Choroid plexus epithelial cell (primary cell): ENCODE measurements at regions not wholly inside any gene's neighbourhood (a gene's known extent, or its start where the extent isn't known, plus 50 kb on each side); places are given as distances from the start of the nearest gene placed in this dataset.
A peak's percentile ranks its signal among the peaks of the same experiment; 100 is the strongest.

ENCODE experiments used
- DNase-seq: peaks from one replicate; pipeline ENCODE4 v3.0.0-alpha.2; 2010; ENCODE audit warnings: low read depth
- H3K4me3 ChIP-seq: 2 replicates; pipeline ENCODE4 v1.5.1; 2011; ENCODE audit warnings: low read depth, mild to moderate bottlenecking, control low read depth, low read length, moderate library complexity
- CTCF ChIP-seq: conservative IDR thresholded peaks from 2 replicates; pipeline ENCODE4 v1.5.1; 2011; ENCODE audit warnings: low read depth, mild to moderate bottlenecking, control low read depth, inconsistent platforms, low read length, moderate library complexity

DNA sequence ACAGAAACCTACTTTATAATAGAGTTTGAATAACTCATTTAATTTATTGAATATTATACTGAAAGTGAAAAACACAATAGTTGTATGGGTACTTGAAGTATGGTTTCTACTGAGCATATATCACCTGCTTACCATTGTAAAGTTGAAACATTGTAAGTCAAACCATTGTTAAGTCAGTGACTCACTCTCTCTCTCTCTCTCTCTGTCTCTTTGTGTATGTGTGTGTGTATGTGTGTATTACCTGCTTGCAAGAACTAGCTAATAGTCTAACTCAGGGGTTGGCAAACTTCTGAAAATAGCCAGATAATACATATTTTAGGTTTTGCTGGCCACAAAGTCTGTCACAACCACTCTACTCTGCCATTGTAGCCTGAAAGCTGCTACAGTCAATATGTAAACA lies 564.3 kb upstream of the ZNF608 start:
- no peak for DNase-seq
- TF ChIP-seq CTCF: no peak
- H3K4me3 ChIP-seq: no peak overlapping the region

DNA sequence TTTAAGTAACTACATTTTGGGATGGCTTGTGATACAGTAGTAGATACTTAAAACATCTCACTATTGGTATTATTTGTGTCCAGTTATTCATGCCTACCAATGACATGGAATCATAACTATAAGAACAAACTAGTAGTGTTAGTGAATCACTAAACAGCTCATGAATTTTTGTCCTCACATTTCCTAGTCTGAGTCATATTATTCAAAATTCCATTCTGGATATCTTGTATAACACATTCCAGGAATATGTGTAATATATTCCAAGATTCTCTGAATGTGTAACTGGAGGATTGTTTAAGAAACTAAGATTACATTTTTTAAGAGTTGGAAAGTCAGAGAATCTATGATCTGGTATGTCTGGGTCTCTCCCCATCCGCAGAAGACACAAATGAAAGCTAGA lies 565.3 kb upstream of the ZNF608 start:
- peak; percentile 67 for DNase-seq
- no peak overlapping the region for H3K4me3 ChIP-seq
- TF ChIP-seq CTCF: no peak

- DNase-seq: no peak
- TF ChIP-seq CTCF: no peak
- H3K4me3 ChIP-seq: no peak overlapping the region
Observed at GRCh38 chr5:125313555-125313954, 567.1 kb upstream of the ZNF608 start.

DNA sequence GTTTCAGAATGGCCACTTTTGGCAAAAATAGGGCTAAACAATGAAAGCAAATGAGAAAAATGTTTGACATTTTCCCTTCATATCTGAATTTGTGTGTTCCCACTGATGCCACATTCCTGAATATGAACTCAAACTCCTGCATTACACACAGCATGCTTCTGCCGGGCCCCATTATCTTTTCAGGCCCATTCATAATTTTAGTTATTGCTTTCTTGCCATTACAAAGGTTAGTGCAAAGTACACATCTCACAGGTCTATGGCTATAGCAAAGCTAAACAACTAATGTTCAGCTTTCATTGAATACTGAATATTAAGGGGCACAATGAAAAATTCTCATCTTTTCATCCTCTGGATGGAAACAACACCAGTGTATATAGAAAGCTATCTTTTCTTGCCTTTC lies 568.9 kb upstream of the ZNF608 start:
- no peak for DNase-seq
- H3K4me3 ChIP-seq: no peak overlapping the region
- TF ChIP-seq CTCF: no peak

DNA sequence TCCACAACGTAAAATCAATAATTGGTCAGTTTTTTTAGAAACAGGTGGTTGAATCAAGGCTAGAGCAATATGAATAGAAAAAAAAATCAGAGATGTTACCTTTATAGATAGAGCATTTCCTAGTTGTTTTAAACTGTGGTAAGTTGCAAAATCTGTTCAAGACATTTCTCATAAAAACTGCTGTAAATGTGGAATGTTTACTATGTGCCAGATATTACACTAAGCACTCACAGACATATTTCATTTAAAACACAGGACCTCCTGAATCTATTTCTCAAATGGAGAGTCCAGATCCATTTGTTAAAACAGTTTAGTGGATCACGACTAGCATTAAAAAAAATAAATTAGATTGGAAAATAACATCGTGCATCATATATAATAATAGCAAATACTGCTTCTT lies 570.0 kb upstream of the ZNF608 start:
- TF ChIP-seq CTCF: no peak
- peak; percentile 33 for DNase-seq
- no peak overlapping the region for H3K4me3 ChIP-seq

GRCh38 chr5:125316915-125317535 lies 570.6 kb upstream of the ZNF608 start:
- DNase-seq: no peak
- no peak overlapping the region for H3K4me3 ChIP-seq

More at GRCh38 chr5:125316915-125317535, 570.6 kb upstream of the ZNF608 start:
- no peak for TF ChIP-seq CTCF
